OCI-LY3 (cell line): ENCODE measurements at regions not wholly inside any gene's neighbourhood (a gene's known extent, or its start where the extent isn't known, plus 50 kb on each side); places are given as distances from the start of the nearest gene placed in this dataset.

Source experiments
- CTCF ChIP-seq: fragments of 200-600, 300-600 bp; sonication (generic); IDR thresholded peaks from 2 replicates; pipeline ENCODE4 v1.5.1; 2014; ENCODE audit warnings: antibody characterized with exemption, low read length, low read depth
- EZH2phosphoT487 ChIP-seq: fragments of 200-600 bp; shearing (Covaris generic); IDR thresholded peaks from 2 replicates; pipeline ENCODE4 v1.6.1; 2018; ENCODE audit warnings: antibody characterized with exemption, mixed run types, low read depth

DNA sequence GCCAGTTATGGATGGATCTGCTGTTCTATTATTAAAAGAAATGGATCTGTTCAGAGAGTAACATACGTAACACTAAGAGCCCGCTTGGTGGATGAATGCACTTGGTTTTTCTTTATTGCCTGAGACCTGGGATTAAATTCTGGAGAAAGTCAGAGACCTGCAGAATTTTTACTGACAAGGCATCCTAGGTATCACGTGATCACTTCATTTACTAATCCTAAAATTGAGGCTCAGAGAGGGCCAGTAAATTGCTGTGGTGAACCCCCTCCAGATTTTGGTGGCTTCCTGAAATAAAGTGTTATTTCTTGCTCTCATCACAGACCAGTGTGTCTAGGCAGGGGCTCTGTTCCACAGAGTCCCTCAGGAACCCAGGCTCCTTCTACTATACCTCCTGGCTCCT, 187.9 kb upstream of the LARGE1 start:
- TF ChIP-seq CTCF (no peak), EZH2phosphoT487 (no peak)
